Esophagus muscularis mucosa (tissue), 4 donors: ENCODE measurements at regions not wholly inside any gene's neighbourhood (a gene's known extent, or its start where the extent isn't known, plus 50 kb on each side); places are given as distances from the start of the nearest gene placed in this dataset.

ENCODE experiments used
- CTCF ChIP-seq, 3 experiments: fragments of 200-600 bp in 2 of 3; fragments of 450-650 bp in 1 of 3; sonication (generic) in 2 of 3; IDR thresholded peaks; one replicate each; pipeline ENCODE4 v1.5.1; 2017 to 2019; ENCODE audit warnings: antibody characterized with exemption in 3 of 3, mild to moderate bottlenecking in 2 of 3, moderate library complexity in 1 of 3
- EP300 ChIP-seq: sonication (generic); formaldehyde crosslinking; IDR thresholded peaks from one replicate; pipeline ENCODE4 v1.6.1; 2017; ENCODE audit warnings: antibody characterized with exemption
- POLR2AphosphoS5 ChIP-seq, 2 donors: sonication (generic); formaldehyde crosslinking; IDR thresholded peaks; one replicate each; pipeline ENCODE4 v1.6.1; 2017; ENCODE audit warnings: antibody characterized with exemption in 2 of 2

- TF ChIP-seq CTCF (IDR thresholded peaks at IDR 0.05) = no peak
- no peak for TF ChIP-seq EP300
- no peak for TF ChIP-seq POLR2AphosphoS5 (IDR thresholded peaks at IDR 0.05)
Observed at GRCh38 chr3:82022836-82023235, 261.4 kb upstream of the GBE1 start.
